ENCODE measurements at regions not wholly inside any gene's neighbourhood (a gene's known extent, or its start where the extent isn't known, plus 50 kb on each side); places are given as distances from the start of the nearest gene placed in this dataset.

DNA sequence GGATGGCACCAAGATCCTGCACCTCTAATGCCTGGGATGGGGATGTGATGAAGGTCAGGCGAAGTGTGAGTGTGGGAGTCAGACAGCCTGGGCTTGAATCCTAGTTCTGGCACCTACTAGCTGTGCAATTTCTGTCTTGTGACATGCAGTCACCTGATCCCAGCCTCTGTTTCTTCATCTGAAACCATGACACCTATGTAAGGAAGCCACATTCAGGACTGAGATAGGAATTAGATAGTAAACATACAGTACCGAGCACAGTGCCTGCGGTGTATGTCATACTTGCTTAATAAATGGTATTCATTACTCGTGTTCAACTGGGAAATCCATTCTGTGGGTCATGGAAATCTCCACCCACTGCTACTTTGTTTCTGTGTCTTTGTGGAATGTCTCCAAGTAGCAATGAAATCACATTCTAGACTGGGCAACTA, 140.6 kb upstream of the STC2 start:
- no peak for DNase-seq (ENCODE audit: low read depth)
- no peak overlapping the region for H3K4me3 ChIP-seq (ENCODE audit: low read length)
- TF ChIP-seq, protein P1, sequence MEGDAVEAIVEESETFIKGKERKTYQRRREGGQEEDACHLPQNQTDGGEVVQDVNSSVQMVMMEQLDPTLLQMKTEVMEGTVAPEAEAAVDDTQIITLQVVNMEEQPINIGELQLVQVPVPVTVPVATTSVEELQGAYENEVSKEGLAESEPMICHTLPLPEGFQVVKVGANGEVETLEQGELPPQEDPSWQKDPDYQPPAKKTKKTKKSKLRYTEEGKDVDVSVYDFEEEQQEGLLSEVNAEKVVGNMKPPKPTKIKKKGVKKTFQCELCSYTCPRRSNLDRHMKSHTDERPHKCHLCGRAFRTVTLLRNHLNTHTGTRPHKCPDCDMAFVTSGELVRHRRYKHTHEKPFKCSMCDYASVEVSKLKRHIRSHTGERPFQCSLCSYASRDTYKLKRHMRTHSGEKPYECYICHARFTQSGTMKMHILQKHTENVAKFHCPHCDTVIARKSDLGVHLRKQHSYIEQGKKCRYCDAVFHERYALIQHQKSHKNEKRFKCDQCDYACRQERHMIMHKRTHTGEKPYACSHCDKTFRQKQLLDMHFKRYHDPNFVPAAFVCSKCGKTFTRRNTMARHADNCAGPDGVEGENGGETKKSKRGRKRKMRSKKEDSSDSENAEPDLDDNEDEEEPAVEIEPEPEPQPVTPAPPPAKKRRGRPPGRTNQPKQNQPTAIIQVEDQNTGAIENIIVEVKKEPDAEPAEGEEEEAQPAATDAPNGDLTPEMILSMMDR (conservative IDR thresholded peaks at IDR 0.05; ENCODE audit: low read depth, low read length) = no peak

DNA sequence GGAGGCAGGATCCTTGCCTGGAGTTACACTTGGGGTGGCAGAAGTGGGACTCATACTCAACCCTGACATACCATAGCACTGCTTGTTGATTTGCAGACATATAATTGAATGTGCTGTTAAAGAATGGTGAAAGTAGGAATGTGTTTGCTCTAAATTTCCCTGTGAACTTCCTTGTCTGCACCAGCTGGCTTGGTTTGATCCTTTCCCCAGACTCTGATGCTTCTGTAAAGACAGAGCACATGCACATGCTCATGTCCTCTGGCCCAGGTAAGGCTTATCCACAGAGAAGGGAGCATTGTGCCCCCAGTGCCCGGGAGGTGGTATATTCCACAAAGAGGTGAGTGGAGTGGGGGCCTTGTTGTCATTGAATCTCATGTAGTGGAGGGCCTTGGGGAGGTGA, 138.0 kb upstream of the STC2 start:
- TF ChIP-seq, protein P1 (conservative IDR thresholded peaks at IDR 0.05; ENCODE audit: low read depth, low read length) = no peak
- DNase-seq (ENCODE audit: low read depth) = no peak
- no peak overlapping the region for H3K4me3 ChIP-seq (ENCODE audit: low read length)

DNA sequence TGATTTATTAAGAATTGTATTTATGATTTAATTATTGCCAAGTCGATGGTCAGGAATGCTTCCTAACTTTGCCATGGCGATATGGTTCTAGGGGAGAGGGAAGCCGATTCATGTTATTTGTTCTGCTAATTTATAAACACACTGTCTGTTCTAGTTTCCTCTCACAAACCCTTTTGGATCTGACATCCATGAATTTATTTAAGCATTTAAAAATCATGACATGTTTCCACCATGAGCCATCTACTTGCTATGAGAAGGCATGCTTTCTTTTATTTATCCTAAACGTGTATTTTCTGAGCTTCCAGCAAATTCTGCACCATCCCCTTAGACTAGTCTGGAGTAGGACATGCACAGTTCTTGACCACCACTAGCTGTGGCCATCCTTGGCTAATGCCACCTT, 136.6 kb upstream of the STC2 start:
- H3K4me3 ChIP-seq (ENCODE audit: low read length) = no peak overlapping the region
- no peak for DNase-seq (ENCODE audit: low read depth)
- TF ChIP-seq, protein P1 (conservative IDR thresholded peaks at IDR 0.05; ENCODE audit: low read depth, low read length) = no peak

DNA sequence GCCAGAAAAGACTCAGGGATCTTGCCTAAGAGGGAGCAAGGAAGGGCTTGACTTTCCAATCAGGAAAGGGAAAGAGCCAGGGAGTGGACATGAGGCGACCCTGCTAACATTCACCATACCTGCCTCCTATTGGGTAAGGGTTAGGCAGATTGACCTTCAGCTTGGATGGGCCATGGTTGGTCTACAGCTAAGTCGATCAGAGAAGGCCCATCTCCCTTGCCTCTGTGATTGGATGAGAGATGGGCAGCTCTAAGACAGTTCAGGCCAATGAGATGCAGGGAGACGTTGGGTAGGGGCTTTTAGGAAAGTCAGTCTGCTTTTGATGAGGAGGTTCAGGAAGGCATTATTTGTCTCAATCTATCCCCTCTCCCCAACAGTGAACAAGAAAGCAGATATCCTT, 135.0 kb upstream of the STC2 start:
- TF ChIP-seq, protein P1 (conservative IDR thresholded peaks at IDR 0.05; ENCODE audit: low read depth, low read length) = no peak
- no peak for DNase-seq (ENCODE audit: low read depth)

DNA sequence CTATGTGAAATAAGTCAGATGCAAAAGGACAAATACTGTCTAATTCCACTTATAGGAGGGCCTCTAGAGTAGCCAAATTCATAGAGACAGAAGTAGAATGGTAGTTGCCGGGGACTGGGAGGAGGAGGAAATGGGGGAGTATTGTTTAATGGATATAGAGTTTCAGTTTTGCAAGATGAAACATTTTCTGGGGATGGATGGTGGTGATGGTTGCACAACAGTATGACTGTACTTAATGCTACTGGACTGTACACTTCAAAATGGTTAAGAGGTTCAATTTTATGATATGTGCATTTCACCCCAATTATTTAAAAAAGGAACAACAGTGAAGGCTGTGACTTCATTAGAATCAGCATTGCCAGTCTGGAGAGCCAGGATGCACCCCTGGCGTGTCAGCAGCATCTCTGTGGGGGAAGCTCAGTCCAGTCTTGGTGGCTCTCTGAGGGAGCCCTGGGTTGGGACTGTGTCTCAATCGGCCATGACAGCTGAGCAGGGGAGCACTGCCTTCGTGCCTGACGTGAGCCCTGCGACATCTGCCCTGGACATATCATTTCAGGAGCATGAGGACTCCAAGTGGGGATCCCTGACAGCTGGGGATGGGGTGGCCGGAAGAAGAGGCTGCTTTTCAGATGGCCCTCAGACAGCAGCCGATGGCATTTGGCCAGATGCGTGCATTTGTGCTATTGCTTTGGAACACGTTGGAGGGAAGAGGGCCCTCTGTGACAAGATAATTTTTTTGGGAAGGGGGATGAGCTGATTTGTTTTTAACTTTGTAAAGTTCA, 130.8 kb upstream of the STC2 start:
- H3K4me3 ChIP-seq (ENCODE audit: low read length) = no peak overlapping the region
- no peak for DNase-seq (ENCODE audit: low read depth)
- TF ChIP-seq, protein P1 (conservative IDR thresholded peaks at IDR 0.05; ENCODE audit: low read depth, low read length) = no peak

More for the DNA sequence above, 135.0 kb upstream of the STC2 start:
- H3K4me3 ChIP-seq (ENCODE audit: low read length) = no peak overlapping the region

DNA sequence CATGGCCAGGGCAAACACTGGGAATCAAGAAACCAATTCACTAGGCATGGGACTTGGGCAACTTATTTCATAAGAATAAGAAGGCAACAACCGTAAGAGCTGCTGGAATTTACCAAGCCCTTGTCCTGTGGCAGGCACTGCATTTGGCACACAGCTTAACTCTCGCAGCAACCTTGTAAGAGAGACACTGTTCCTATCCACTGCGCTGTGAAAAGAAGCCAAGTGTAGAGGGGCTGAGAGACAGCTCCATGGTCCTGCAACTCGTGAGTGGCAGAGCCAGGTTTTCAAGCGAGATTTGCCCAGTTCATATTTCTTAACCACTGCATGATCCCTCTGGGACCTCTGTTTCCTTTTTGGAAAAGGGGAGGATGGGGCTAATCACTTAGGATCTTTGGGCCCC, 129.3 kb upstream of the STC2 start:
- DNase-seq (ENCODE audit: low read depth) = no peak
- TF ChIP-seq, protein P1 (conservative IDR thresholded peaks at IDR 0.05; ENCODE audit: low read depth, low read length) = no peak
- H3K4me3 ChIP-seq (ENCODE audit: low read length) = no peak overlapping the region

DNA sequence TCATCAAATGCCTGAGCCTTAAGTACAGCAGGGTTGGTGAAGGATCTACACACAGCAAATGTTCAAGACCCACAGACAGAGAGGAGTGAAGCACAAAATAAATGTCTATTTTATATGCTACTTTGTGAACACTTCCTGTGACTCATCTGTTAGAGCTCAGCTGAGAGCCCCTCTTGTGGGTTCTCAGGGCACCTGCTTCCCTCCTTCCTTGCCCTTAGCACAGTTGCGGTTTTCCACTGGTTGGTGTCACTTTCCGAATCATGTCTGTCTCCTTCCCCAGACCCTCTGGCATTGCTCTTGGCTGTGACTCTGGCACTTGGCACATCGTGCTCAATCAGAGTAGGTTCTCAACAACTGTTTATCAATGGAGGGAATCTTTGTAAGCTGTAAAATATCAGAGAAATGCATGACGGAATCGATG, 128.5 kb upstream of the STC2 start:
- TF ChIP-seq, protein P1 (conservative IDR thresholded peaks at IDR 0.05; ENCODE audit: low read depth, low read length) = no peak
- DNase-seq (ENCODE audit: low read depth) = no peak
- no peak overlapping the region for H3K4me3 ChIP-seq (ENCODE audit: low read length)
